OCI-LY1 (cell line): ENCODE measurements at regions not wholly inside any gene's neighbourhood (a gene's known extent, or its start where the extent isn't known, plus 50 kb on each side); places are given as distances from the start of the nearest gene placed in this dataset.

Source experiments
- H2AFZ ChIP-seq: fragments of 200-600 bp; sonication (generic), shearing (Covaris generic); 2 replicates; pipeline ENCODE4 v1.6.0; 2014; ENCODE audit warnings: antibody characterized with exemption, mild to moderate bottlenecking, low read length
- H3F3A ChIP-seq: fragments of 200-600 bp; sonication (generic), shearing (Covaris generic); 2 replicates; pipeline ENCODE4 v1.6.0; 2014; ENCODE audit warnings: mild to moderate bottlenecking, antibody characterized with exemption, low read length, moderate library complexity; ENCODE audit not compliant: insufficient read depth
- H3K27ac ChIP-seq: fragments of 200-600 bp; sonication (generic); 2 replicates; pipeline ENCODE4 v1.5.1; 2014; ENCODE audit warnings: low read length, mixed run types, mild to moderate bottlenecking, low read depth; ENCODE audit not compliant: poor library complexity, severe bottlenecking
- H3K27me3 ChIP-seq: fragments of 200-600 bp; sonication (generic); 2 replicates; pipeline ENCODE4 v1.6.0; 2014; ENCODE audit warnings: antibody characterized with exemption, mild to moderate bottlenecking, low read length, moderate library complexity; ENCODE audit not compliant: insufficient read depth
- H3K36me3 ChIP-seq: fragments of 200-600 bp; sonication (generic); 2 replicates; pipeline ENCODE4 v1.6.1; 2014; ENCODE audit warnings: mild to moderate bottlenecking, antibody characterized with exemption, low read length, moderate library complexity, mixed read lengths; ENCODE audit not compliant: insufficient read depth
- H3K4me1 ChIP-seq: fragments of 200-600 bp; sonication (generic); 2 replicates; pipeline ENCODE4 v1.5.1; 2014; ENCODE audit warnings: mild to moderate bottlenecking, low read length, moderate library complexity; ENCODE audit not compliant: insufficient read depth, severe bottlenecking
- H3K4me2 ChIP-seq: fragments of 200-600 bp; sonication (generic), shearing (Covaris generic); 2 replicates; pipeline ENCODE4 v1.6.1; 2014; ENCODE audit warnings: low read length
- H3K4me3 ChIP-seq: fragments of 200-600 bp; sonication (generic); 2 replicates; pipeline ENCODE4 v1.5.1; 2014; ENCODE audit warnings: low read length, low read depth, mild to moderate bottlenecking, mixed read lengths; ENCODE audit not compliant: poor library complexity, severe bottlenecking
- H3K79me2 ChIP-seq: fragments of 200-600 bp; shearing (Covaris generic); 2 replicates; pipeline ENCODE4 v1.6.1; 2016; ENCODE audit warnings: mixed run types, low read length, mixed read lengths; ENCODE audit not compliant: insufficient read depth
- H3K9ac ChIP-seq: fragments of 200-600 bp; sonication (generic), shearing (Covaris generic); 2 replicates; pipeline ENCODE4 v1.6.1; 2014; ENCODE audit warnings: mild to moderate bottlenecking, low read length, mixed read lengths
- H3K9me2 ChIP-seq: fragments of 200-600 bp; sonication (generic), shearing (Covaris generic); 2 replicates; pipeline ENCODE4 v1.6.1; 2014; ENCODE audit warnings: low read depth, mild to moderate bottlenecking, low read length, mixed read lengths
- H3K9me3 ChIP-seq: fragments of 200-600 bp; shearing (Covaris generic); 2 replicates; pipeline ENCODE4 v1.6.1; 2014; ENCODE audit warnings: low read length, mixed read lengths
- H4K20me1 ChIP-seq: fragments of 200-600 bp; sonication (generic), shearing (Covaris generic); 2 replicates; pipeline ENCODE4 v1.6.0; 2016; ENCODE audit warnings: mild to moderate bottlenecking, low read length; ENCODE audit not compliant: insufficient read depth
- CTCF ChIP-seq: fragments of 200-600 bp; sonication (generic), shearing (Covaris generic); IDR thresholded peaks from 2 replicates; pipeline ENCODE4 v1.5.1; 2017; ENCODE audit warnings: mild to moderate bottlenecking, antibody characterized with exemption, low read length, moderate library complexity, mixed read lengths
- EZH2 ChIP-seq: fragments of 200-600 bp; sonication (generic), shearing (Covaris generic); IDR thresholded peaks from 2 replicates; pipeline ENCODE4 v1.8.0; 2017; ENCODE audit warnings: borderline replicate concordance, mixed run types, mild to moderate bottlenecking, antibody characterized with exemption, low read length, moderate library complexity, mixed read lengths

- Histone ChIP-seq H3K4me3 (no peak overlapping the region), H3K36me3 (peaks cover 25% of the 10 kb centered on the region), H3K4me2 (no peak overlapping the region), H2AFZ (no peak overlapping the region), H3K4me1 (no peaks in the 10 kb centered on the region), H3F3A (no peaks in the 10 kb centered on the region), H3K27me3 (no peaks in the 10 kb centered on the region), H3K9me2 (no peaks in the 10 kb centered on the region), H3K27ac (no peak overlapping the region), H3K9me3 (peaks cover 10% of the 10 kb centered on the region; the same call in 1 of the 2 replicates), H3K79me2 (peaks cover 6% of the 10 kb centered on the region; the same call in 1 of the 2 replicates), H3K9ac (no peak overlapping the region), H4K20me1 (no peaks in the 10 kb centered on the region)
- TF ChIP-seq EZH2 (no peak), CTCF (no peak)
Observed at GRCh38 chr5:154690488-154690887, 64.7 kb upstream of the LARP1 start.

- Histone ChIP-seq H3K79me2 (peaks cover 19% of the 10 kb centered on the region; the same call in 1 of the 2 replicates), H2AFZ (no peak overlapping the region), H3K9me3 (peaks cover 10% of the 10 kb centered on the region; the same call in 1 of the 2 replicates), H4K20me1 (no peaks in the 10 kb centered on the region), H3K9me2 (no peaks in the 10 kb centered on the region), H3K36me3 (peaks cover 32% of the 10 kb centered on the region), H3F3A (no peaks in the 10 kb centered on the region), H3K9ac (no peak overlapping the region), H3K27me3 (no peaks in the 10 kb centered on the region), H3K4me1 (peaks cover 11% of the 10 kb centered on the region), H3K27ac (no peak overlapping the region), H3K4me2 (no peak overlapping the region), H3K4me3 (no peak overlapping the region)
- TF ChIP-seq EZH2 = no peak
- no peak for TF ChIP-seq CTCF
Observed at GRCh38 chr5:154686490-154686889, 68.7 kb upstream of the LARP1 start.

- Histone ChIP-seq H3K27me3 (no peaks in the 10 kb centered on the region), H3K27ac (peak overlapping the region; percentile 73), H3K9me2 (no peaks in the 10 kb centered on the region), H3K4me3 (peak overlapping the region; percentile 60), H3K79me2 (peaks cover 19% of the 10 kb centered on the region; the same call in 1 of the 2 replicates), H4K20me1 (no peaks in the 10 kb centered on the region), H3K4me1 (peaks cover 11% of the 10 kb centered on the region), H3K9ac (peak overlapping the region; percentile 60), H3K9me3 (peaks cover 10% of the 10 kb centered on the region; the same call in 1 of the 2 replicates), H3F3A (no peaks in the 10 kb centered on the region), H3K36me3 (peaks cover 25% of the 10 kb centered on the region), H2AFZ (no peak overlapping the region), H3K4me2 (peak overlapping the region; percentile 83)
- no peak for TF ChIP-seq CTCF
- TF ChIP-seq EZH2 = no peak
Observed at GRCh38 chr5:154683101-154683880, 71.9 kb upstream of the LARP1 start.
